ENCODE measurements at regions not wholly inside any gene's neighbourhood (a gene's known extent, or its start where the extent isn't known, plus 50 kb on each side); places are given as distances from the start of the nearest gene placed in this dataset.

DNA sequence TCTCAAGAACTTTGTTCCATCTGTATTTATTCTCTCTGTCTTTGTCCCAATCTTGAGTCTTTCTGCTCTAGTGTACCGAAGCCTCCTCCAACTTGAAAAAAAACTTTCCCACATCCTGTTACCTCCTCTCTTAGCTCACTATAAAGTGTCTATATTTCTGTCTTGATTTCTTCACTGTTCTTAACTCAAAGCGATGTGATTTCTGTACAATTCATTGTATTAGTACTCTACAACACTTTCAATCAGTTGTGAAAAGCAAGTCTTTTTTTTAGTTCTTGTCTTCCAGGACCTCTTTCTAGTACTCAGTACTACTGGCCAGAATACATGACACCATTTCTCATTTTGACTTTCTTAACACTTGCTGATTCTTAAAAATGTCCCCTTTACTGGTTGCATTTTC is 353.5 kb upstream of the SATB1 start:
- Histone ChIP-seq H3K9ac (ENCODE audit: low read depth, low read length) (no peak overlapping the region), H3K27me3 (ENCODE audit: control insufficient read depth, insufficient read depth, low read length) (no peaks in the 10 kb centered on the region)

DNA sequence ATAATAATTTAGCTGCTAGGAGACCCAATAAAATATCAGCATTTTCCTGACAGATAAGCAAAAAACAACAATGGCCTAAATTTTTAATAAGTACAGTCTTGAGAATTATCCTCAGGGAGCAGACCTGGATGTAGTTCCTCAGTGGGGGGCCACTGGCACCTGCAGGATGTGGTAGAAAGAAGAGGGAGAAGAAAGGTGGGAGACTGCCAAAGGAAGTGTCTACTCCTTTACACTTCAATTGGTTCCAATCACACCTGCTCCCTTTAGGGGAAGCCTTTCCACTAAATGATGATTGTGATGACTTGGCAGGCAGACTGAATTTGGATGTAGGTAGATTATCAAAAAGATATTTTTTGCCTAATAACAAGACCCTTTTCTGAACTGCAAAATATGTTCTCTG is 353.0 kb upstream of the SATB1 start:
- peaks cover 9% of the 10 kb centered on the region; the same call in 1 of the 2 replicates for H3K4me1 ChIP-seq (ENCODE audit: control insufficient read depth, insufficient read depth, low read length)
- H3K27ac ChIP-seq (ENCODE audit: low read depth, low read length), result no peak overlapping the region
- H3K4me3 ChIP-seq (ENCODE audit: low read depth, low read length), result no peak overlapping the region
- no peaks in the 10 kb centered on the region for H3K9me3 ChIP-seq (ENCODE audit: control insufficient read depth, insufficient read depth, low read length)
- no peaks in the 10 kb centered on the region for H3K36me3 ChIP-seq (ENCODE audit: control insufficient read depth, insufficient read depth, low read length)
- no peak overlapping the region for H3K9ac ChIP-seq (ENCODE audit: low read depth, low read length)
- H3K27me3 ChIP-seq (ENCODE audit: control insufficient read depth, insufficient read depth, low read length), result no peaks in the 10 kb centered on the region

More for the DNA sequence above, 353.5 kb upstream of the SATB1 start:
- H3K27ac ChIP-seq (ENCODE audit: low read depth, low read length), result no peak overlapping the region
- H3K4me1 ChIP-seq (ENCODE audit: control insufficient read depth, insufficient read depth, low read length), result peaks cover 9% of the 10 kb centered on the region; the same call in 1 of the 2 replicates
- no peak overlapping the region for H3K4me3 ChIP-seq (ENCODE audit: low read depth, low read length)
- H3K9me3 ChIP-seq (ENCODE audit: control insufficient read depth, insufficient read depth, low read length), result no peaks in the 10 kb centered on the region
- H3K36me3 ChIP-seq (ENCODE audit: control insufficient read depth, insufficient read depth, low read length), result no peaks in the 10 kb centered on the region

DNA sequence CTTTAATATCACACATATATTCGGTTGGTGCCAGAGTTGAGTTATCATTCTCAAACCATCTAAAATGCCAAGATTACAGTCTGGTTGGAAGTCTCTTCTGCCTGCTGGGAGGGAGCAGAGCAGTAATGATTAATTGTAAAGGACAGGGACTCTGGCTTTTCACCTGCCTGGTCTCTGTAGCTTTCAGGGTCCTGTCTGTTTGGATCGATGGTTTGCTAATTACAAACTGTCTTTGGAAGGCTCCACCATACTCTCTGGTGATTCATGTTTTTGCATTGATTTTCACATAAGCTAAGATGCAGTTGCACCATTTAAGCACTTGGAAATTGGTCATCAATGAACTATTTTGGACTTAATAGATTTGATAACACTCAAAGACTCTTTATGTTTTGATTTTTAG is 350.4 kb upstream of the SATB1 start:
- H3K4me3 ChIP-seq (ENCODE audit: low read depth, low read length), result no peak overlapping the region
- H3K9me3 ChIP-seq (ENCODE audit: control insufficient read depth, insufficient read depth, low read length), result no peaks in the 10 kb centered on the region
- H3K36me3 ChIP-seq (ENCODE audit: control insufficient read depth, insufficient read depth, low read length), result no peaks in the 10 kb centered on the region
- no peak overlapping the region for H3K9ac ChIP-seq (ENCODE audit: low read depth, low read length)
- H3K27ac ChIP-seq (ENCODE audit: low read depth, low read length), result no peak overlapping the region
- H3K27me3 ChIP-seq (ENCODE audit: control insufficient read depth, insufficient read depth, low read length), result no peaks in the 10 kb centered on the region
- H3K4me1 ChIP-seq (ENCODE audit: control insufficient read depth, insufficient read depth, low read length), result peaks cover 9% of the 10 kb centered on the region; the same call in 1 of the 2 replicates

DNA sequence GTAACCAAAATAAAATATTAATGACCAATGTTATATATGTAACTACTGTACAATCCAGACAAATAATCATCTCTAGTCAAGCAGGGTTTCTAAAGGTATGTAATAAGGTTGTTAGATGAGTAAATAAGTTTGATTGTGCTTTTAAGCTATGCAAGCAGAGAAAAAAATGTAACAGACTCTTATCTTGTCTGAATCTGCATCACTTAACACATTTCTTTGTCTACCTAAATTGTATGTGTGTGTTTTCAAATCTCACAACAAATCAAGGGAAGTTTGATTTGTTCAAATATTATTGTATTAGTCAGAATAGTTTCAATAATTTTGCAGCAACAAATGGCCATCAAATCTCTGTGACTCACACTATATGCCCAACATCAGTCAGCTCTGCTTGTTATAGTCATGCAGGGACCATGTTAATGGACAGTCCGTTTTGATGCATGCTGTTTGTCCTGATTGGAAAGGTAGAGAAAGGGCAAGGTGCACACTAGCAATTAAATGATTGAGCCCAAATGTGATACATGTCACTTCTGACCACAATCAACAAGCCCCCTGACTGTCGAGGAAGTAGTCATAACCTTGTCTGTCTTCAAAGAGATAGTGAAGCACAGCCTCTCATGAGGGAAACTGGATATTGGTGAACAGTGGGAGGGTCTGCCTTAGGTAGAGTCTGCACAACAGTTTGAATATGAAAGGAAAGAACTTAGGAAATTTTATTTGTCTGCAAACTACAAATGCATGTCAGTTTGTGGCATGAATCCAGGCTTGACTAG is 349.4 kb upstream of the SATB1 start:
- Histone ChIP-seq H3K27ac (ENCODE audit: low read depth, low read length) (no peak overlapping the region), H3K9me3 (ENCODE audit: control insufficient read depth, insufficient read depth, low read length) (no peaks in the 10 kb centered on the region), H3K4me3 (ENCODE audit: low read depth, low read length) (no peak overlapping the region), H3K9ac (ENCODE audit: low read depth, low read length) (no peak overlapping the region), H3K4me1 (ENCODE audit: control insufficient read depth, insufficient read depth, low read length) (peaks cover 9% of the 10 kb centered on the region; the same call in 1 of the 2 replicates), H3K36me3 (ENCODE audit: control insufficient read depth, insufficient read depth, low read length) (no peaks in the 10 kb centered on the region), H3K27me3 (ENCODE audit: control insufficient read depth, insufficient read depth, low read length) (no peaks in the 10 kb centered on the region)

DNA sequence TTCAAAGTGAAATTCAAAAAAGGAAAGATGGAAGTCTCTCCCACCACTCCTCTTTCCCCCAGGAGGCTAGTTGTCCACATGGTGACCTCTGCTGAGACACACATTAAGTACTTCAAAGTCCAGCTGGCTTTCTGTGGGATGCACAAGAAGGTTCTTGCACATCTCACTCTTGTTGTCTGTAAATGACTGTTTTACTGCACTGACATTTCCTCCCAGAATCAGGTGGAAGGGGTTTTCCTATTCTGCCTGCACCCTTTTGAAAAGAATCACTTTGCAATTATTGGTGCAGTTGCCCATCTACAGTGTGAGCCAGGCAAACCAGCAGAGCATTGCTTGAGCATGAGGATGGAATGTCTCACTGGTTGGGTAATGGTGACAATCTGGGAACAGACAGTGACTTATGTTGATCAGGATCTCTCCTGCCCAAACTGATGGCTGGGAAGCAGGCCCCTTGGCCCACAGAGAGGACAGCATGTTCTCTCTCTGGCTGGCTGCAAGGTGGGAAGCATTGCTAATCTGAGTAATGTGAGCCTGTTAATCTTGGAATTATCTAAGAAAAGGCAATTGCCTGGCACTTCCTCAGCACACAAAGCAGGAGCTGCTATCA is 347.7 kb upstream of the SATB1 start:
- H3K27ac ChIP-seq (ENCODE audit: low read depth, low read length), result no peak overlapping the region
- H3K4me3 ChIP-seq (ENCODE audit: low read depth, low read length), result no peak overlapping the region
- no peaks in the 10 kb centered on the region for H3K36me3 ChIP-seq (ENCODE audit: control insufficient read depth, insufficient read depth, low read length)
- H3K4me1 ChIP-seq (ENCODE audit: control insufficient read depth, insufficient read depth, low read length), result peaks cover 7% of the 10 kb centered on the region; the same call in 1 of the 2 replicates
- H3K27me3 ChIP-seq (ENCODE audit: control insufficient read depth, insufficient read depth, low read length), result no peaks in the 10 kb centered on the region
- H3K9ac ChIP-seq (ENCODE audit: low read depth, low read length), result no peak overlapping the region
- H3K9me3 ChIP-seq (ENCODE audit: control insufficient read depth, insufficient read depth, low read length), result no peaks in the 10 kb centered on the region

DNA sequence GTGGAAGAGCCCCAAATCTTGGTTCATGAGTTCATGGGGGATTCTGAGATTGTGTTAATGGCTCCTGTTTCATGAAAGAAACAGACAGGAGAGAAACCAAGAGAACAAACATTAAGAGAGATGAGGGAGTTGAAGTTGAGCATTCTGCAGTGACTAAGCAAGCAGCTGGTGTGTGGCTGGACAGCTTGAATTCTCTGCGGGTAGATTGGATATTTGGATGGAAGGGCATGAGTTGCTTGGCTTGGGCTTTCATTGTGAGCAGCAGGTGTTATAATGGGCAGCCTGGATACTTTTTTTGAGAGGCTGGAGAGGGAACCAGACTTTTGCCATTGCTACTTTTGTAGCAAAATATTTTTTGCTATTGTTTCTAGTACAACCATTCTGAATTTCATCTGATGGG is 346.8 kb upstream of the SATB1 start:
- Histone ChIP-seq H3K27ac (ENCODE audit: low read depth, low read length) (no peak overlapping the region), H3K4me3 (ENCODE audit: low read depth, low read length) (no peak overlapping the region), H3K4me1 (ENCODE audit: control insufficient read depth, insufficient read depth, low read length) (peaks cover 7% of the 10 kb centered on the region; the same call in 1 of the 2 replicates), H3K36me3 (ENCODE audit: control insufficient read depth, insufficient read depth, low read length) (no peaks in the 10 kb centered on the region), H3K27me3 (ENCODE audit: control insufficient read depth, insufficient read depth, low read length) (no peaks in the 10 kb centered on the region), H3K9ac (ENCODE audit: low read depth, low read length) (no peak overlapping the region), H3K9me3 (ENCODE audit: control insufficient read depth, insufficient read depth, low read length) (no peaks in the 10 kb centered on the region)

DNA sequence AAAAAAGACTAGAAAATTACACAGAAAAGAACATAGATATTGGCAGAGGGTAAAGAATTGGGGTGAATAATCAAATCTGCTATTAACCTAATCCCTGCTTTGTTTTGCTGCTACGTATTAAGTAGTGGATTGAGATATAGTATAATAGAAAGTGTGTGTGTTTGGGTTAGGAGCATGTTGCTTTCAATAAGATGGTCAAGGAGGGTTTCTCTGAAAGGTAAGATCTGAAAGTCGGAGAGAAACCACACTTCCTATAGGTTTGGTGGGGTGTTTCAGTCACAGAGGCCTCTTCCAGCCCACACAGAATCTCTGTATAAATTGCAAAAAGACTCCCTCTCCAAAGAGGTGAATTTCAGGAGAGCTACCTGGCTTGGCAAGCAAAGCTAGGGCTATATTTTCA is 345.7 kb upstream of the SATB1 start:
- H3K27me3 ChIP-seq (ENCODE audit: control insufficient read depth, insufficient read depth, low read length), result no peaks in the 10 kb centered on the region
- no peak overlapping the region for H3K4me3 ChIP-seq (ENCODE audit: low read depth, low read length)
- H3K9ac ChIP-seq (ENCODE audit: low read depth, low read length), result no peak overlapping the region
- peaks cover 7% of the 10 kb centered on the region; the same call in 1 of the 2 replicates for H3K4me1 ChIP-seq (ENCODE audit: control insufficient read depth, insufficient read depth, low read length)
- no peaks in the 10 kb centered on the region for H3K9me3 ChIP-seq (ENCODE audit: control insufficient read depth, insufficient read depth, low read length)
- no peaks in the 10 kb centered on the region for H3K36me3 ChIP-seq (ENCODE audit: control insufficient read depth, insufficient read depth, low read length)
- no peak overlapping the region for H3K27ac ChIP-seq (ENCODE audit: low read depth, low read length)

DNA sequence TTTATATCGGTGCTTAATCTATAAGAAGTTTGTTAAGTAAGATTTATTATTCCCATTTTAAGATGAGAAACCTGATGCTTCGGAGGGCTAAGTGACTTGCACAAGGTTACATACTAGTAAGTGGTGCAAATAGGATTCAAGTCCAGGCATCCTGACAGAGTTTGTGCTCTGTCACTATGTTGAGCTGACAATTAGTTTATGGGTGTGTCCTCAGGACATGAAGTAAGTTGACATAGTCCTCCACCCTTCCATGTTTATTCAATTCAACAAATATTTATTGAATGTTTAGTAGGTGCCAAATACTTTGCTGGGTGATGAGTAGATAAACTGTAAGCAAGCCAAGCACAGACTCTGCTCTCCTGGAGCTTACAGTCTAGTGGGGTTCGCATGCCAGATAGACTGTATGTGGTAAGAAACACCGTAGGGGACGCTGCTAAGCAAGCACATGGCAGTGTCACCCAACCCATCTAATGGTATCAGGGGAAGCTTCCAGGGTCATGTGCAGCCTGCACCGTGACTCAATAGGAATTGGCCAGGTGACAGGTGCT is 342.7 kb upstream of the SATB1 start:
- no peaks in the 10 kb centered on the region for H3K9me3 ChIP-seq (ENCODE audit: control insufficient read depth, insufficient read depth, low read length)
- no peak overlapping the region for H3K9ac ChIP-seq (ENCODE audit: low read depth, low read length)
- H3K4me1 ChIP-seq (ENCODE audit: control insufficient read depth, insufficient read depth, low read length), result no peaks in the 10 kb centered on the region
- H3K27ac ChIP-seq (ENCODE audit: low read depth, low read length), result no peak overlapping the region
- no peaks in the 10 kb centered on the region for H3K27me3 ChIP-seq (ENCODE audit: control insufficient read depth, insufficient read depth, low read length)
- no peaks in the 10 kb centered on the region for H3K36me3 ChIP-seq (ENCODE audit: control insufficient read depth, insufficient read depth, low read length)
- no peak overlapping the region for H3K4me3 ChIP-seq (ENCODE audit: low read depth, low read length)

DNA sequence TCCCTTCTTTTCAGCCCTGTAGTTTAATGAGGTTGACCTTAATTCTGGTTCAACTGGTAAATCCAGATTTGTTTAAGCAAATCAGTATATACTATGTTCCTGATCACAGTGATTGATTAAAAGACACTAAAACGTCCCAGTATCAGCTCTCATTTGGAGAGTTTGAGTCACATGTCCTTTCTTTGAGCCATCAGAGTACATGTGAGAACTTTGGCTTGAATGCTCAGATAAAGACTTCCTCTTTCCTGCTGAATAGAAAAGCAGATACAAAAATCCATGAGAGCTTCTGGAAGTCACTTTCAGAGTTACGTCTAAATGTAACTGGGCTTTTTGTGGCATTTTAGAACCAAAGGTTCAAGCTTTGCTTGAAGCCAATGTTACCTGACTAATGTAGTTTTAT is 341.8 kb upstream of the SATB1 start:
- no peak overlapping the region for H3K9ac ChIP-seq (ENCODE audit: low read depth, low read length)
- no peaks in the 10 kb centered on the region for H3K27me3 ChIP-seq (ENCODE audit: control insufficient read depth, insufficient read depth, low read length)
- H3K27ac ChIP-seq (ENCODE audit: low read depth, low read length), result no peak overlapping the region
- no peaks in the 10 kb centered on the region for H3K9me3 ChIP-seq (ENCODE audit: control insufficient read depth, insufficient read depth, low read length)
- no peak overlapping the region for H3K4me3 ChIP-seq (ENCODE audit: low read depth, low read length)
- no peaks in the 10 kb centered on the region for H3K4me1 ChIP-seq (ENCODE audit: control insufficient read depth, insufficient read depth, low read length)
- H3K36me3 ChIP-seq (ENCODE audit: control insufficient read depth, insufficient read depth, low read length), result no peaks in the 10 kb centered on the region

DNA sequence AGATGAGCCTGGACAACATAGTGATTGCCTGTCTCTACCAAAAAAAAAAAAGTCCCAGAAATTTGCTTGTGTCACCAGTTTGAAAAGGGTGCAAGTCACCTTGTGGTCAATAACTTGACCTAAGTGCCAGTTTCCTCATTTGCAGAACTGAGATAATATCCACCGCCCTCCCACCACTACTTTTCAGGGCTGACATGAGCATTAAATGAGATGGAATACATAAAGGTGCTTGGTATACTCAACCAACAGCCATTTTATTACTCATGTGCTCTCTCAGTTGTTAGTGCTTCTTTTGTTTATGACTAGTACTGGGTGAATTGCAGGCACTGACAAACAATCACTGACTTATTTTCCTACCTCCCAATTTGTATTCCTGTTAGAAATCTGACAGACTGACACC is 340.5 kb upstream of the SATB1 start:
- Histone ChIP-seq H3K4me1 (ENCODE audit: control insufficient read depth, insufficient read depth, low read length) (no peaks in the 10 kb centered on the region), H3K9ac (ENCODE audit: low read depth, low read length) (no peak overlapping the region), H3K27ac (ENCODE audit: low read depth, low read length) (no peak overlapping the region), H3K4me3 (ENCODE audit: low read depth, low read length) (no peak overlapping the region), H3K9me3 (ENCODE audit: control insufficient read depth, insufficient read depth, low read length) (no peaks in the 10 kb centered on the region), H3K27me3 (ENCODE audit: control insufficient read depth, insufficient read depth, low read length) (no peaks in the 10 kb centered on the region), H3K36me3 (ENCODE audit: control insufficient read depth, insufficient read depth, low read length) (no peaks in the 10 kb centered on the region)

DNA sequence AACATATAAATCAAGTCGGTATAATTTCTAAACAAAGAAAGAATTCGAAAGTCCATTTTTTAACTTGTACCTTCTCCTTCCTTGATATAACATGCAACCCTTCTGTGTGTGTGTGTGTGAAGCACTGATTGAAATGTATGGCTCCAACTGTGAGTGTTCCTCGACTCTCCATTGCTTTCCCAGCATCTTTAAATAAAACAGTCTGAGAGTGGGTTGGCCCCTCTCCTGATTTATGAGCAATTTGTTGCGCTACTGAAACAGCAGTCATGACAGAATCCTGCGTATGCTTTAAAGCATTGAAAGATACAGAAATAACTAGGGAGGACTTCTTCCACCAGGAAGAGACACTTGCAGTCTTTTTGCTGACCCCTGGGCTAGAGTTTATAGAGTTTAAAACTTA is 340.0 kb upstream of the SATB1 start:
- Histone ChIP-seq H3K9ac (ENCODE audit: low read depth, low read length) (no peak overlapping the region), H3K36me3 (ENCODE audit: control insufficient read depth, insufficient read depth, low read length) (no peaks in the 10 kb centered on the region), H3K4me3 (ENCODE audit: low read depth, low read length) (no peak overlapping the region), H3K9me3 (ENCODE audit: control insufficient read depth, insufficient read depth, low read length) (no peaks in the 10 kb centered on the region), H3K4me1 (ENCODE audit: control insufficient read depth, insufficient read depth, low read length) (no peaks in the 10 kb centered on the region), H3K27me3 (ENCODE audit: control insufficient read depth, insufficient read depth, low read length) (no peaks in the 10 kb centered on the region), H3K27ac (ENCODE audit: low read depth, low read length) (no peak overlapping the region)

Measured in HUES48 (cell line).